ENCODE measurements at regions not wholly inside any gene's neighbourhood (a gene's known extent, or its start where the extent isn't known, plus 50 kb on each side); places are given as distances from the start of the nearest gene placed in this dataset.
A peak's percentile ranks its signal among the peaks of the same experiment; 100 is the strongest.

DNA sequence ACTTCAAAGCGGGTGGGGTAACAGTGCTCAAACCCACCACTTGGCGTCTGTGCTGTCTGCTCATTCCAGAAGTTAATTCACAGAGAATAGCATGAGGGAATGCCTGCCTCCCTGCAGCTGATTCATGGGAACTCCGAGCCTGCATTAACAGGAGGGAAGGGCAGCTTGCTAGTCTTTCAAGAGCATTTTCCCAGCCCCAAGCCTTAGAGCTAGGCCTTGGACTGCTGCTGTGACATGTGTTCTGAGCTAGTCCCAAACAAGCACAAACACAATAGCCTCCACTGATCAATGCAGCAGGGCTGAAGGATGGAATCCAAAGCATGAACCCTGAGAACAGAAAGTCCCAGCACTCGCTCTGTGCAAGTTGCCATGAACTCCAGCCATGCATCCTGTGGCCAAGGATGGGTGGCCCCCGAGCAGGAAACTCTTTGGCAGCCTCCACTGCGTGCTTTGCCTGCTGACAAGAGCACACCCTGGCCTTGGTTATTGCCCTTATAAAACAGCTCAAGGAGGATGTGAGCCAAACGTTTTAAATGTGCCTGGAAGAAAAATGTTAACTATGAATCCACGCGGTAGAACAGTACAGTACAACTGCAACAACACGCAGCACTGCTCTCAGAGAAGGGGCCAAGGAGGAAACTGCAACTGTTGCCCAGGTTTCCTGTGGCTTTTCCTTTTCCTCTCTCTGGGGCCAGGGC lies 653.1 kb upstream of the KLF4 start:
- DNase-seq: peak; percentile 92

DNA sequence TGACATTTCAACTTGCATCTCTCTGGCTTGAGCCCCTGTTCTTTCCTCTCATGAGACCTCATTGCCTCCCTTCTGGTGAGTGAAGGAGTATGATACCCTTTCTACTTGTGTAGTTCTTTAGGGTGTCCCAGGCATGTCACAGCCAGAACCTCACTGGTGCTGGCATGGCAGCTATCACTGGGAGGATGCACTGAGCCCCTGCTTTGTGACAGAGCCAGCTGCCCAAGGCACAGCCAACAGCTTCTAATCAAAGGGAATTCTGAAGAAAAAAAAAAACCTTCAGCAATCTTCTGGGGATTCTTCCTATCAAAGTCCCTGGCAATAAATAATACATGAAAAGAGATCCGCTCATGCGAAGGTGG lies 652.6 kb upstream of the KLF4 start:
- DNase-seq: no peak

- DNase-seq: no peak
Observed at GRCh38 chr9:108139900-108140299, 650.3 kb upstream of the KLF4 start.

DNA sequence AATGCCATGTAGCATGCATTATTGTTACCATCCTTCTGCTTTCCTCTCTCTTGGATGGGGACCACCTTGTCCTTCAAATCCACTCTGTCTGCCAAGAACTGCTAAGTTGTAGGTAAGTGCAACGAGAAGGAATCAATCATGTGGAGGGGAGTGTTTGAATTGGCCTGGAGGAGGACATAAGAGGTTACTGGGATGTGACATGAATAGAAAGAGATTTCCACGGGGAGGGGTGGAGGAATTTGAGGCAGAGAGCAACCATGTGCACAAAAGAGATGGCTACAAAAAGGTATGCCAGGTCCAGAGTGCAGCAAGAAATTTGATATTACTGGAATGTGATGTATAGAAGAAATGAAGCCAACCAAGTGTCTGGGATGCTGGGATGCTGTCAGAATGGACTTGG lies 648.9 kb upstream of the KLF4 start:
- no peak for DNase-seq

DNA sequence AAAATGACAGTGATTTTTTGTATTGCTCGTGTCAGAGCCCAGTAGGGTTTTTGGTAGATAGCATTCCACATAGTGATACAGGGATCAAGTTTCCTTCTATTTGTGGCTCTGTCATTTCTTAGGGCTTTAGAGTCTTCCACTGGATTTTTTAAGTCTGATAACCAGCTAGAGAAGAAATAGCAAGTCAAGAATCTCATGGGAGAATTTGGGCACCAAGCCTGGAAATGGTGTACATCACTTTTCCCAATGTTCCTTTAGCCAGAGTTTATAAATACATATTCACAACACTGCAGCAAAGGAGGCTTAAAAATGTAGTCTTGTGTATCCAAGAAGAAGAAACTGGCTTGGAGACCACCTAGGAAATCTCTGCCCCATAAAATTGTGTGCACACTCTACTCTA lies 647.1 kb upstream of the KLF4 start:
- DNase-seq: no peak

GRCh38 chr9:108134486-108135128 lies 645.0 kb upstream of the KLF4 start:
- no peak for DNase-seq

DNA sequence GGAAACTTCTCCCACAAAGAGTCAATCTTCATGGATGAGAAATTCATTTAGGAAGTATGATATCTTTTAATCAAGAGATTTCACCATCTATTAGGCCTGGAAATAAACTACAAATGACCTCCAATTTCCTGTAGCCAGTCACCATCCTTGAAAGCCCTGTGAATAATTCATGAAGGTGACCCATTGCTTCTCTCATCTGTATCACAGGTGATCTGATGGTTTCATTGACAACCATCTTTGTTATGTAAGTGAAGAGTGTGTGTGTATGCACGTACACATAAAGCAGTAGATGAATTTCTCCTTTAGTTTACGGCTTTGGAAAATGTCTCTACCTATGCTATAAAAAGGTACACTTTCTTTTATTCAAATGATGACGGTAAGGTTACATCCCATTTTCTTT lies 644.1 kb upstream of the KLF4 start:
- DNase-seq: no peak

GRCh38 chr9:108133101-108133500 lies 643.5 kb upstream of the KLF4 start:
- no peak for DNase-seq

- no peak for DNase-seq
Observed at GRCh38 chr9:108130905-108131304, 641.3 kb upstream of the KLF4 start.

DNA sequence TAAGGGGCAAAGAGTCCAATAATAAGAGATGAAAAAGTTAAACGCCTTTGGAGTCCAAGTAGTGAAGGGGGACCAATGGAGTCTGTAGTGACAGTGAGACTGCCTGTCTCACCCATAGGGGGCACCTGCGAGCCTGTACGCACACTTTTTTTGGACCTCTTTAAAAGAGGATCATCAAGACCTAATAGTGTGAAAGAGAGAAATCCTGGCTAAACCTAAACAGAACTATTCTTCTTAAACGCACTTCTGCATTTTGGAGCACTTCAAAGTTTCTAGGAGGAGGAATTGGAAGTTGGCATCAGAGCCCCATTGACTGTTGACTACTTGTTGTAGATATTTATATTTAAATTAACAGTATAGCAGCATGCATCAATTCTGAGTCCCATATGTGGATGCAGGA lies 636.1 kb upstream of the KLF4 start:
- no peak for DNase-seq

DNA sequence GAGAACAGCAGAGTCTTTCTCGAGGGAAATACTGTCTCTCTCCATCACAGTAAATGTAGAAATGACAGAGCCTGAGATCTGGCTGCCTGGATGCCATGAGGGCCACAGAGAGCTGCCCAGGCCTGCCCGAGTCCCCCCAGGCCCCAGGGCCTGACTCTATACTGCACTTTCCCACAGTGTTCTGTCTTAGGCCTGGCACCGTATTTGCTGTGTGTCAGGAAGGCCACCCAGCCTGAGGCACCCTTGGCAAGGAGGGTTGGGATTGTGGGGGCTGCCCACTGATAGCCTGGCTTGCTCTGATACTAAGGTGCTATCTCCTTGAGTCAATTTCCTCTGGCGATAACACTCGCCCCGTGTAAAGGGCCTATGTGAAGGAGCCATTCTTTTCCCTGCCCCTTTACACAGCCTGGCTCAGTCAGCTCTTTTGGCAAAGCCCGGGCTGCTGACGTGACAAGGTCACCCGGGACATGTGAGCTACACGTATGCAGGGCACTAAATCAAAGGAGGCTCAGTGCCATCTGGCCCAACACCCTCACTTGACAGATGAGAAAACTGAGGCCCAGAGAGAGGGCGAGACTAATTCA lies 630.1 kb upstream of the KLF4 start:
- DNase-seq: no peak

- no peak for DNase-seq
Observed at GRCh38 chr9:108117795-108118194, 628.2 kb upstream of the KLF4 start.

DNA sequence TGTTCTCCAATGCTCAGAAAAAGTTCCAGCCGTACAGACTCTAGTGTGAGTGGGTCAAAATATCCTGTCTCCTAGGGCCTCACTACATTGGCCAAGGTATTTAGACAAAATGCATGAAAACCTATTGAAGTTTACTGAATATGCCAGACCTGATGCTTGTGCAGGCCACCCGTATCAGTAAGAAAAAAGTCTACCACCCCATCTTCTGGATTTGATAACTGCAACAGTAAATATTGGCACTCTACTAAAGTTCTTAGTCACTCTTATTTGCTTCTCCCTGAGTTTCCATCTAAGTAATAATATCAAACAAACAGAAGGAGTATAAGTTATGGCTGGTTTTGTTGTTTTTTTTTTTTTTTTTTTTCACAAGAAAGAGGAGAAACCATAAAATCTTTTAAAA lies 627.7 kb upstream of the KLF4 start:
- no peak for DNase-seq

DNA sequence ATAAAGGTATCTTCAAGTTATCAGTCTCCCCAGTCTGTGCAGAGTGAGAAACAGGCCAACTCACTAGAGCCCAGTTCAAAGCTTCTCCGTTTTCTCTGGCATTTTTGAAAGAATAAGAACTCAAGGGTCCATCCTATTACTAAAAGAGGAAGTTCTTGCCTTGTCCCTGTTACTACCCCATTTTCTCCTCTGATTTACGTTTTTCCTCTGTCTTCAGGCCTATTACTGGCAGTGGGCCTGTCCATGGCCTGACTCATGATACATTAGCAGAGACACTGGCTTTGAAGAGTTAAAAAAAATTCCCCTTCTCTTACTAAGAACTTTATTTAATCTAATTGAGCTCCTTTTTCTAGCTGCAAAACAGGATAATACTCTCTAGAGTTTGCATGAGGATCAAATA lies 624.0 kb upstream of the KLF4 start:
- DNase-seq: no peak

GRCh38 chr9:108109927-108110690 lies 620.5 kb upstream of the KLF4 start:
- no peak for DNase-seq

DNA sequence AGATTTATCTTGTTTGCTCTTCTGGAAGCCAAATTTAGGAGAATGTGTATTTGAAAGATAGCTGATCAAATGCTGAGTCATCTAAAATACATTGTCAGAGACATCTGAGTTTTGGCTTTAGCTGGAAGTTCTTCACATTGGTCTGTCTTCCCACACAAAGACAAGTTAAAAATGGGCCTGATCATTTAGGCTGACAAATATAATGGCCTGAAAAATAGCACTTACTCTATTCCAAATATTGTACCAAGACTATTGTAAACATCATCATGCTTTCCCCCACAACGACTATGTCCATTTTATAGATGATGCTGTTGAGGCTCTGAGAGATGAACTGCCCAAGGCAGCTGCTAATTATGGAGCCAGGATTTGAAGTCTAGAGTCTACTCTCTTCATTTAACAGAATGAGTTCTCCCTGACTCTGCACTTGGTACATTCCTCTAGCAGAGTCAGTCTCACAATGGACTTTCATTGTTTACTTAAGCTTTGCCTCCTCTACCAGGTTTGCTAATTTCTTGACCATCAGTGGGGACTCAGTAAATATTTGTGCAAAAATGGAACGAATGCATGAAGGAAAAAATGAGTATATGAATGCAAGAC lies 619.4 kb upstream of the KLF4 start:
- no peak for DNase-seq

DNA sequence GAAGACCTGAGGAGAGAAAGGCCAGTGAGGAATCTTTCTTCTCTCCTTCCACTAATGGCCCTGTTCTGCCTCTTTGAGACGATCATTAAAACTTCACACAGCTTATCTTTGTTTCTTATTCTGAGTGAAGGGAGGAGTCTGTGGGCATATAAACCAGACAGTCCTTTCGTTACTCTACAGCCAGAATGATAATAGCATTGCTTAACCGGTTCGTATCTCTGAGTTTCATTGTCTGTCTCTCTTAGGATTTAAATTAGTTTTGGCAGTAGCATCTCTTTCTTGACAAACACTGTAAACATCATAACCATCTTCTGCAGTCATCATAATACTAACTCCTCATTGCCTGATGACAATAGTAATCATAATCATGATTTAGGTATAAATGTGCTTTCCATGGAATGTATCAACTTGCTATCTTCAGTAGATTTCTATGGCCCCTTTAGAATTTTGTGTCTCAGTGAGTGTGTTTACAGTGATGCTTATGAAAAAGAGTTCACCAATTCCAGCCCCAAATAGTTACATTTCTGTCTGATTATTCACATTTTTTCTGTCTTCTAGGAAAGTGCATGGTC lies 618.8 kb upstream of the KLF4 start:
- peak; percentile 10 for DNase-seq

GRCh38 chr9:108105885-108106284 lies 616.3 kb upstream of the KLF4 start:
- no peak for DNase-seq

DNA sequence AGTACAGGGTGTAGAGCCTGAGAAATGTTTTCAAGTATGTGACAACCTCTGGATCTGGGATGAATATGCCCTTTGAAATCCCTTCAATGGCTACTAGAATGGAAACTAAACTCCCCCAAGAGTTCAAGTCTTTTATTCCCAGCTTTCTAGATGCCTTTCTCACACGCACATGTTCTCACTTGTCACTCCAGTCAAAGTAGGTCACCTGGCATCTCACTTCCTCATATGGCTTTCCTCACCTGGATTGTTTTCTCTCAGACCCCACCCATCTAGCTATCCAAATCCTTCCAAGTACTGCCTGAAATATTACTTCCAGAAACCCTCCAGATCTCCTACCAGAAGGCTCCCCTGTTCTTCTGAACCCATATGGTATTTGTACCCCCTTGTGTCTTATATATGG lies 615.4 kb upstream of the KLF4 start:
- DNase-seq: no peak

DNA sequence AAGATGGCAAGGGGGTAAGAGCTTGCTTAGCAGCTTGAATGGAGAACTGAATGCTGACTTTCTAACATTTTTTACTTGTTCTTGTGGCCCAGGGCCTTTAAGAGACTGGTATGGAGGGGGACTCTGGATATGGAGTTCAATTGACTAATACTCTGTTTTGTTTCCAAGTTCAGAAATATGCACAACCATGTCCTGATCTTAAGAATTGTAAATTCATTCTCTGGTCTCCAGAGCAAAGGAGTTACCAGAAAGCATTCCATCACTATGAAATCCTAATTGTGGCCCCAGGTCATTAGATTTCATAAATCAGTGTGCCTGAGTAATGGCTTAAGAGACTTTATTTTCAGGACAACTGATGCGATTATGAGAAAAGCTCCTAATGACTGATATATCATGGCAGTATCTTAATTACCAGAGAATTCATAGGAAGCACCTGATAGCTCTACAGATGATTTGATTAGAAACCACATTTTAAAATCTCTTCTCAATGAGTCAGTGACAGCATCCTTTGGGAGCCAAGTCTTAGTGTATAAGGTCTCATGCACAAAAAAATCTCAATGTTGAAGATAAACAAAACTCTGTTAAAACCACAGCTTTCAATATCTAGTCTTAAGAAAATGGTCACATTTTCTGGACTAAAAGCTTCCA lies 613.6 kb upstream of the KLF4 start:
- no peak for DNase-seq

DNA sequence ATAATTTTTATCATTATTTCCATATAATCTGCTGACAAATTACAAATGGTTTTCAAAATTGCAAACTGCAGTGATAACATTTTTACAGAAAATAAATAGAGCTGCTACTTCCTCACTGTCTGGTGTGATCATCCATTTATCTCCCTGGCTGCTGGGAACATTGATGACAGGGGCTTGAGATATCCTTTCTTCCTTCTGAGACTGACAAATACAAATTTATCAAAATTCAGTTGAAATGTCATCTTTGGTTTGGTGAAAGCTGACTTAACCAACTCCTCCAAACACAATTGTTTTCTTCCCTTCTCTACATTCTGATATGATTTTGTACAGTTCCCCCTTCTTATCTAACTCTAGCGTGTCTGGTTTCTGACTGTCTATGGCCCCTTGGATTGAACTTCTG lies 611.8 kb upstream of the KLF4 start:
- no peak for DNase-seq

DNA sequence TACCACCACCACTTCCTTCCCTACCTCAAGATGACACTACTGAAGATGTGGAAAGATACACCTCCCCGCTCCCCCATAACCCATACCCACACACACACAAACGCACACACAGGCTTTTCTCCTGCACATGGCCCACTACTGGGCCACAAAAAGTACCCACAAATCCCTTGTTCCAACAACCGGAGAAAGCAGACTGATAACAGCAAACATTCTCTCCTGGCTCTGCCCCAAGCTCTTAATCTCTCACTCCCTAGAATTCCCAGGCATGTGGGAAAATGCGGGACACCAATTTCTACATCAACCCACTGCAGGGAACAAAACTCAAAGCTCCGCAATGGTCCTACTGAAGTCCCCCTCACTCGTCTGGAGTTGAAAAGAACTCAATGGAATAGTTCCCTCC lies 611.0 kb upstream of the KLF4 start:
- DNase-seq: no peak
